Retina (tissue), 1 donor: ENCODE measurements at regions not wholly inside any gene's neighbourhood (a gene's known extent, or its start where the extent isn't known, plus 50 kb on each side); places are given as distances from the start of the nearest gene placed in this dataset.
"Not testable (repeated sequence)": the region's sequence is repeated elsewhere in the genome, so short reads cannot be mapped to it uniquely, and the experiment has no call there.

ENCODE experiments used
- DNase-seq: peaks from one replicate; pipeline ENCODE4 v3.0.0-alpha.2; 2016

GRCh38 chr4:178192611-178193010 lies 750.4 kb upstream of the AGA start:
- DNase-seq = no peak

DNA sequence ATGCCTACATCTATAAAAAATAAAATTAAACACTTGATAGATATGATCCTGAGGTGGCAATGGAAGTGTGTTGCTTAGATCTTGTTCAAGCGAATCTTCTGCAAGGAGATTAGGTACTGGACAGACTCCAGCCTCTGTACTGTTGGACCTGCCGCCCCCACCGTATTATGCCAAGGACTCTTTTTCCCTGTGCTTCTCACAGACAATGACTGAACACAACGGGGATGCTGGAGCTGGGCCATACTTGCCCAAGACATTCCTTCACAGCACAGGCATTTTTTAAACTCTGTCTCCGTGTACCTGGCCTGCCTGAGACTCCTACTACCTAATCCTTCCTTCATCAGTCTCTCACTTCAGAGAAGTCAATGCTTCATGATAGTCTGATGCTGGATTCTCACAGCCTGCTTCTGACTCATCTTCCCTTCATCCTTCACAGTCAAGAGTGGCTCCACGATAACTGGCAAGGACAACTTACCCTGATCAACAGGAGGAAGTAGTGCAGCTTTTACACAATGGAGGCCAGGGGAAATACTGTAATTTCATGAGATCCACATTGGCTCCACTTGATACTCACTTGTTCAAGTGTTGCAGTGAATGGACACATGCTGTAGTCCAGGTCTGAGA lies 754.6 kb upstream of the AGA start:
- DNase-seq = no peak

- no peak for DNase-seq
Measured at GRCh38 chr4:178198691-178199090, 756.5 kb upstream of the AGA start.

DNA sequence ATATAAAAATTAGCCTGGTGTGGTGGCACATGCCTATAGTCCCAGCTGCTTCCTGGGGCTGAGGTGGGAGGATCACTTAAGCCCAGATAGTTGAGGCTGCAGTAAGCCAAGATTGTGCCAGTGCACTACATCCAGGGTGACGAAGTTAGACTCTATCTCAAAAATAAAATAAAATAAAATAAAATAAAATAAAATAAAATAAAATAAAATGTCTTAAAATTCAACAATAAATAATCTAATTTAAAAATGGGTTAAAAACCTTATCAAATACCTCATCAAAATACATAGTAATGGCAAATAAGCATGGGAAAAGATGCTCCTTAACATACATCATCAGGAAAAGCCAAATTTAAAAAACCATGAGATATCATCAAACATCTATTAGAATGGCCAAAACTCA lies 760.2 kb upstream of the AGA start:
- DNase-seq = no peak

DNA sequence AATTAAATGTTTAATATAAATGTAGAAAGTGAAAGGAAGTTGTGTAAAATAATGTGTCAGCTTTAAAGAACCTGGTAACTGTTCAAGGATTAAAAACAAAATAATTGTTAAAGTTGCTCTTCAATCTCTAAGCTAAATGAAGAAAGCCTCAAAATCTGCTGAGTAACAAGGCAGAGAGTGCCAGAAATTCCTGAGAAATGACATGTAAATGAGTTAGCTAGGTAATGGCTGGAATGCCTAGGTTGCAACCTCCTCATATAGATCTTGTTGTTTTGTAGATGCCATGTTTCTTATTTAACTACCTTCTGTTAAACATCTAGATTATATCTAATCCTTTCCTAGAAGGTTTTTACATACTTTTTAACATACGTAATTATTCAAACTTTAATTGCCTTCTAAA lies 763.6 kb upstream of the AGA start:
- no peak for DNase-seq

- no peak for DNase-seq
Measured at GRCh38 chr4:178215309-178215708, 773.1 kb upstream of the AGA start.

GRCh38 chr4:178215763-178216162 lies 773.5 kb upstream of the AGA start:
- no peak for DNase-seq

DNA sequence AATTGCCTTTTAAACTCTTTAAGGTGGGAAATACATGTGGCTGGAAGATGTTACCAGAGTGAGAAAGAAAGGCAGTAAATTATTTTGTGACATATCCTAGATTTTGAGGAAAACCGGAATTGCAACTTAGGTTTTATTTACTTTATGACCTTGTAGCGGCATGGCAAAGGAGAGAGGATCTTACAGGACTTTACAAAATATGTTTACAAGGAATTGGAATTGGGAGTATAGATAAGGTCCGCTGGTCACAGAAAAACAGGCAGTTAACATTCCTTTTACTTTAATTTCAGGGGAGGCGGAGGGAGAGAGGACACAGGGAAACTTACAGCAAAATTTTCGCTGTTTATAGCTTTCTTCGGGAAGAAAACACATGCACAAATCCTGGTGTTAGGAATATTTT lies 784.2 kb upstream of the AGA start:
- not testable (repeated sequence) for DNase-seq

DNA sequence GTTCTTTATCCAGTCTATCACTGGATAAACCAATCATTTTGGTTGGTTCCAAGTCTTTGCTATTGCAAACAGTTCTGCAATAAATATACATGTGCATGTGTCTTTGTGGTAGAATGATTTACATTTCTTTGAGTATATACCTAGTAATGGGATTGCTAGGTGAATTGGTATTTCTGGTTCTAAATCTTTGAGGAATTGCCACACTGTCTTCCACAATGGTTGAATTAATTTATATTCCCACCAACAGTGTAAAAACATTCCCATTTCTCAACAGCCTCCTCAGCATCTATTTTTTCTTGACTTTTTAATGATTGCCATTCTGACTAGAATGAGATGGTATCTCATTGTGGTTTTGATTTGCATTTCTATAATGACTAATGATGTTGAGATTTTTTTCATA lies 791.7 kb upstream of the AGA start:
- no peak for DNase-seq

DNA sequence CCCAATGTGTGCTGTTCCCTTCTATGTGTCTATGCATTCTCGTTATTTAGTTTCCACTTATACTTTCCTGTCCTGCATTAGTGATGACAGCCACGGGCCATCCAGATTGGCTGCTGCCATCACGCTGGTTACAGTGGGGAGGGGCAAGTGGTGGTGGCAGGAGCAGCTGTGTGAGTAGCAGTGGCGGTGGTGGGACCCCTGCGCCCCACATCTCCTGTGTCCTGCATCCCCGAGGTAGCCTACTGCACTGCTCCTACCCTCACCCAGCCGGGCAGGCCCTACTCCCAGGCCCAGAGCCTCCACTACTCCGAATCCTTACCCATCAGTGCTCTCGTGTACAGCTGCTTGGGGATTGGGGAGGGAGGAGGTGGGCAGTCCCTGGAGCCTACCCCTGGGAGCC lies 798.7 kb upstream of the AGA start:
- no peak for DNase-seq

DNA sequence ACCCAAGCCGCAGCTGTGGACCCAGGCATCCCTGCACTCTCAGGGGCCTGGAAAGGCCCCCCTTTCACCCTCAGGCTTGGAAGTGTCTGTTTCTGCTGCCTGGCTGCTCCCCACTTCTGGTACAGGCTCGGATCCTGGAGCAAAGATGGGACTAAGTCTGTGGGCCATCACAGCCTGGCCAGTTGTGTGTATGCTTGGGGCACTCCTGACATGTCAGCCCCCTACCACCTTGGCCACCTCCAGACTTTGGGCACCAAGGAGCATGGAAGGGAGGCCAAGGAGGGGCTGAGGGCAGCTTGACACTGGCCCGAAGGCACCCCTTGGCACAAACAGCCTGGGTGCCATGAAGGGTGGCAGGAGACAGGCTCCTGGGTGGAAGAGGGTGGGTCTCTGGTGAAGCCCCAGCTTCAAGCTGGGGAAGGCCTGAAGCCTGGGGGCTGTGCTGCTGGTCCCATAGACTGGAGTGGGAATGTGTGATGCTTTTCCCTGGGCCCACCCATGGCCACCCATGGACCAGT lies 799.4 kb upstream of the AGA start:
- no peak for DNase-seq

- DNase-seq = no peak
Measured at GRCh38 chr4:178242655-178243054, 800.4 kb upstream of the AGA start.

- DNase-seq = no peak
Measured at GRCh38 chr4:178244785-178245184, 802.5 kb upstream of the AGA start.

DNA sequence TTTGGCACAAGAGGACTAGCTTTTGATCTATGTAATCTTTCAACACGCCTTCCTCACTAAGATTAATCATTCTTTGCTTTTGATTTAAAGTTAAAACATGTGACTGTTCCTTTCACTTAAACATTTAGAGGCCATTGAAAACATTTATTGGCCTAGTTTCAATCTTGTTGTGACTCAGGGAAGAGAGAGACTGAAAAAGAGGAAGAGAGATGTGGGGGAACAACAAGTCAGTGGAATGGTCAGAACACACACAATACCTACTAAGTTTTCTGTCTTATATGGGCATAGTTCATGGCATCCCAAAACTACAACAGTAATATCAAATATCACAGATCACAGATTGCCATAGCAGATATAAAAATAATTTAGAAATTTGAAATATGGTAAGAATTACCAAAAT lies 812.9 kb upstream of the AGA start:
- DNase-seq = no peak

GRCh38 chr4:178258603-178259002 lies 816.4 kb upstream of the AGA start:
- DNase-seq = no peak

- no peak for DNase-seq
Measured at GRCh38 chr4:178259566-178259965, 817.3 kb upstream of the AGA start.

DNA sequence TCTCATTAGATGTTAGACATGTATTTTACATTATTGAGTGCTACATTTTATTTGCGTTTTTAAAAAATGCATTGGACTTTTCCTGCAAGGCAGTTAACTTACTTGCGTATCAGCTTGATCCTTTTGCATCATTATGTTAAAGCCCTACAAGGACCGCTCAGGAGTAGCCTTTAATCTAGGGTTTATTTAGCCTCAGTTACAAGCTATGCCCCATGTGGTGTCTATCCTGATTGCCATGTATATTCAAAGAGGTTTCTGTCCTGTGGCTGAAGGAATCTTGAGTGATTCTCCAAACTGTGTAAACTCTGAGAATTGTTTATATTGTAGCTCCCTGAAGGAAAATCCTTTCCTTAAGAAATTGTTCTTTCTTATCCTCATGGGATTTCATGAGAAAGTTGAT lies 821.8 kb upstream of the AGA start:
- DNase-seq = no peak

- no peak for DNase-seq
Measured at GRCh38 chr4:178271386-178271785, 829.1 kb upstream of the AGA start.

- DNase-seq = no peak
Measured at GRCh38 chr4:178273168-178273567, 830.9 kb upstream of the AGA start.

GRCh38 chr4:178275671-178276360 lies 833.6 kb upstream of the AGA start:
- no peak for DNase-seq

- no peak for DNase-seq
Measured at GRCh38 chr4:178280362-178280761, 838.1 kb upstream of the AGA start.

DNA sequence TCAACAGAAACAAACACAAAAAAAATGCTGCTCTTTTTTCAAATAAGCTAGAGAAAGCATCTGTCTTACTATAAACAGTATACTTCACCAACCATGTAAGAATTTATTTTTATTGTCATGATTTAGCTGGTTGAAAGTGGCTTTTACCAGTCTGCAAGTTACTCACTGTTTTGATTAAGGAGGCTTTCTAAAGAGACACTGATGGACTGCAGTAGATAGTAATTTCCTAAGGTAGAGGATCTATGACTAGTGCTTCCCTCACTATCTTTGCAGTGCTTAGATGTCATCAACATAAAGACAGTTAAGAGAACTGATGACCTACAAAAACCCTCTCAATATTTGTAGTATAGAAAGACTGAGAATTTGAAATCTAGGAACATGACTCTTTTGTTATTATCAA lies 846.2 kb upstream of the AGA start:
- DNase-seq = no peak

DNA sequence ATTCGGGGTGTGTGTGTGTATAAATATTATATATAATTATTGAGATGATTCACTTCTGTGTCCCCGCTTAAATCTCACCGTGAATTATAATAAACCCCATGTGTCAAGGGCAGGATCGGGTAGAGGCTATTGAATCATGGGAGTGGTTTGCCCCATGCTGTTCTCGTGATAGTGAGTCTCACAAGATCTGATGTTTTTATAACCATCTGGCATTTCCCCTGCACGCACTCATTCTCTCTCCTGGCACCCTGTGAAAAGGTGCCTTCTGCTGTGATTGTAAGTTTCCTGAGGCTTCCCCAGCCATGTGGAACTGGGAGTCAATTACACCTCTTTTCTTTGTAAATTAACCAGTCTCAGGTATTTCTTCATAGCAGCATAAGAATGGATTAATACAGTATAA lies 851.4 kb upstream of the AGA start:
- DNase-seq = no peak

- DNase-seq = no peak
Measured at GRCh38 chr4:178296669-178297068, 854.4 kb upstream of the AGA start.

- no peak for DNase-seq
Measured at GRCh38 chr4:178306565-178306964, 864.3 kb upstream of the AGA start.
